Muscle layer of duodenum (tissue), 2 donors: ENCODE measurements at regions not wholly inside any gene's neighbourhood (a gene's known extent, or its start where the extent isn't known, plus 50 kb on each side); places are given as distances from the start of the nearest gene placed in this dataset.

Experiments
- H3K27ac ChIP-seq: one replicate; pipeline ENCODE4 v1.7.0; 2013; ENCODE audit warnings: mild to moderate bottlenecking, low read length
- H3K27me3 ChIP-seq: one replicate; pipeline ENCODE4 v1.7.0; 2013; ENCODE audit warnings: low read depth, mild to moderate bottlenecking, control low read depth, low read length
- H3K36me3 ChIP-seq, 2 donors: one replicate each; pipeline ENCODE4 v1.7.0; 2013; ENCODE audit warnings: low read length in 2 of 2, control low read depth in 1 of 2, mild to moderate bottlenecking in 1 of 2; ENCODE audit not compliant: insufficient read depth in 2 of 2, control insufficient read depth in 1 of 2
- H3K4me1 ChIP-seq, 2 donors: one replicate each; pipeline ENCODE4 v1.7.0; 2013; ENCODE audit warnings: low read length in 2 of 2, mild to moderate bottlenecking in 2 of 2, control low read depth in 1 of 2, moderate library complexity in 1 of 2; ENCODE audit not compliant: insufficient read depth in 2 of 2, control insufficient read depth in 1 of 2
- H3K4me3 ChIP-seq, 2 donors: one replicate each; pipeline ENCODE4 v1.7.0; 2013; ENCODE audit warnings: low read length in 2 of 2, low read depth in 1 of 2, mild to moderate bottlenecking in 1 of 2
- H3K9me3 ChIP-seq, 2 donors: one replicate each; pipeline ENCODE4 v1.7.0; 2013; ENCODE audit warnings: low read length in 2 of 2, control low read depth in 1 of 2, mild to moderate bottlenecking in 1 of 2; ENCODE audit not compliant: control insufficient read depth in 1 of 2
- donor health status: healthy.

DNA sequence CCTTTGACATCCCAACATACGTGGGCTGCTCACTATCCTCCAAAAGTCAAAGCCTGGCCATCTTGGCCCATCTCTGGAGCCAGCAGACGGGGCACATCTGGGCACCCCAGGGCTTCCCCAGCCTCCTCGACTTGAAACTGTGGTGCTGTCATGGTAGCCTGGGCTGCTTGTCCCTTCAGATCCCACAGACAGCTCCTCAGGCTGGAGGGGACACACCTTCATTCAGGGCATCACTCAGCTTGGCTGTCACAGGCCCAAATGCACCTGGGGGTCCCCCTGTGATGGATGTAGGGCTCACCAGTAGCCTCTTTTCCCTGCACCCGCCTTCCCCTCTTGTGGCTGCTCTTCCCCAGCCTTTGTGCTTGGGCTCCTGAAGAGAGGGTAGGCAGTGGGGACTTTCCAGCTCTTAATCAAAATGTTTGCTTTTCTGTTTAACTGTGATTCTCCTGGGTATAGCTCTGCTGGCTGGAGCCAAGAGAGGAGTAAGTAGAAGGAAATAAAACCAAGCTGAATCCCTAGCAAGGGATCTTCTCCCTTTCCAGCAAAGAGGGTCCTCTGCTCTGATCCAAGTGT is 92.3 kb downstream of the GYPC start:
- Histone ChIP-seq H3K36me3 (no peaks in the 10 kb centered on the region), H3K4me1 (no peaks in the 10 kb centered on the region), H3K27ac (no peak overlapping the region), H3K4me3 (no peak overlapping the region), H3K27me3 (no peaks in the 10 kb centered on the region), H3K9me3 (no peaks in the 10 kb centered on the region)

DNA sequence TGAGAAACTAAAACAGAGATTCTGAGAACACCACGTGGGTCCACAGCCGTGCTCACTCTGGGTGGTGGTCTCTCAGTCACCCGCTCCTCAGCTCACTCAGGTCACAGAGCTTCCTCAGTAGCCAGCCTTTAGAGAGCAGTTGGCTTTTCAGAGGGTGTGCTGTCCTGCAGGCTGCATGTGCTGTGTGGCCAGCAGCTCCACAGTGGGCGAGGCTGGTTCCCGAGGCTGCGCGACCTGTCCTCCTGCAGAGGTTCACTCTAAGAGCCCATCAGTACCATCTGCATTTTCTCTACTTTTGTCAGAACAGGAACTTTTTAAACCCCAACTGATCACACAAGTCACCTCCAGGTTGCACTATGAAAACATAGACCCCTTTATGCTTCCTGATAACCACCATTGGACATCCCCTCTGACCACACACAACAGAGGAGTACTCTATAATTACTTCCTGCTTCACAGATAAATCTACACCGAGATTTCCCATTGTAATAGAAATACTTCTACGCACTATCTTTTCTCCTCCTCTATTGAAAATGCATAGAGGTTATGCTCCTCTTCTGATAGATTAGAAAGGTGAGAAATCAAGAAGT is 93.1 kb downstream of the GYPC start:
- Histone ChIP-seq H3K27me3 (no peaks in the 10 kb centered on the region), H3K9me3 (no peaks in the 10 kb centered on the region), H3K36me3 (no peaks in the 10 kb centered on the region), H3K4me3 (no peak overlapping the region), H3K27ac (no peak overlapping the region), H3K4me1 (no peaks in the 10 kb centered on the region)

DNA sequence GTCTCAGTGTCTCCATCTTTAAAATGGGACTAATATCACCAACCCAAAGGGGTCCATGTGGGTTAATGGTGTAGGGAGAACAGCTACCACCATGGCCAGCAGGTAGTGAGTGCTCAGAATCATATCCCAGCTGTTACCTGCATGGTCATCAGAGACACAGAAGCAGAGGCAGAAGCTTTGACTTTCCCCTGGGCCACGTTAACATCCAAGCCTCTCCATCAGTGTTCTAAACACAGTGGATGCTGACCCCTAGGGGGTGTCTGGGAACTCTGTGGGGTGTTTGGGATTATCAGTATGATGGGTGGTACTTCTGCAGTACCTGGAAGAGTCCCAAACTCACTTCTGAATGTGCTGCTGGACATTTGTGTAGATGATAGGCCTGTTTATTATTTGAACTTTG is 93.6 kb downstream of the GYPC start:
- Histone ChIP-seq H3K4me3 (no peak overlapping the region), H3K4me1 (no peaks in the 10 kb centered on the region), H3K27me3 (no peaks in the 10 kb centered on the region), H3K27ac (no peak overlapping the region), H3K9me3 (no peaks in the 10 kb centered on the region), H3K36me3 (no peaks in the 10 kb centered on the region)

DNA sequence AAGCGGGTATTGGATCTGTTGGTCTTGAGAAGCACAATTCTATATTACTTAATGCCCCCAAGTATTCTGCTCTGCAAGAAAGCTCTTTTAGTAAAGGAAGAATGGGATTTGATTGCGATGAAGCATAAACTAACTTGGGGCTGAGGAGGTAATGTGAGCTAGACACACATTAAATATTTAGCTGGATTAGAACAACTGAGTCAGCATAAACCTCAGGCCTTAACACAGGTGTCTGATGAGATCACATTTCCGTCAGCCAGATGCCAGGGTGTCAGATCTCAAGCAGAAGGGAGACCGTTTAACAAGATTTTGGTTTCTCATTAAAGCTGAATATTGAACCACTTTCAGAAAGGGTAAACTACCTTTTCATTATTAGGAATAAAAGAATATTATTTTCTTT is 94.5 kb downstream of the GYPC start:
- no peaks in the 10 kb centered on the region for H3K9me3 ChIP-seq
- no peaks in the 10 kb centered on the region for H3K27me3 ChIP-seq
- no peak overlapping the region for H3K27ac ChIP-seq
- no peaks in the 10 kb centered on the region for H3K36me3 ChIP-seq
- H3K4me3 ChIP-seq: no peak overlapping the region
- H3K4me1 ChIP-seq: no peaks in the 10 kb centered on the region

DNA sequence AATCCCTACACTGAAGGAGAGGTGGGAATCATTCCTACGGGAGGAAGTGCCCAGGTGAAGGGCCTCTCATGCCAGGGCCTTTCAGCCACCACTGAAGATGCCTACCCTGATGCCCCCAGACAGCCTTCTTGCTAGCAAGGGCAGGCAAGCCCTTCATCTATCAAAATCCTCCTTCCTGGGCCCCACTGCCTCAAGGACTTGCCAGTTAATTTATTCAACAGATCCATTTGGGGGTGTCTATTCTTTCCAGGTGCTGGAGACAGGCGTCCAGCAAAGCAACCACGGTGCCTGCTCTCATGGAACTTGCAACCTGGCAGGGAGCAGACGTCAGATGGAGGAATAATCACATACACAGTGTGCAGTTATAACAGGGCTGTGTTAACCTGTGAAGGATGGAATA is 95.5 kb downstream of the GYPC start:
- Histone ChIP-seq H3K4me3 (no peak overlapping the region), H3K27ac (no peak overlapping the region), H3K27me3 (no peaks in the 10 kb centered on the region), H3K4me1 (no peaks in the 10 kb centered on the region), H3K36me3 (no peaks in the 10 kb centered on the region), H3K9me3 (peaks cover 0 to 5% of the 10 kb centered on the region in 2 donors)

DNA sequence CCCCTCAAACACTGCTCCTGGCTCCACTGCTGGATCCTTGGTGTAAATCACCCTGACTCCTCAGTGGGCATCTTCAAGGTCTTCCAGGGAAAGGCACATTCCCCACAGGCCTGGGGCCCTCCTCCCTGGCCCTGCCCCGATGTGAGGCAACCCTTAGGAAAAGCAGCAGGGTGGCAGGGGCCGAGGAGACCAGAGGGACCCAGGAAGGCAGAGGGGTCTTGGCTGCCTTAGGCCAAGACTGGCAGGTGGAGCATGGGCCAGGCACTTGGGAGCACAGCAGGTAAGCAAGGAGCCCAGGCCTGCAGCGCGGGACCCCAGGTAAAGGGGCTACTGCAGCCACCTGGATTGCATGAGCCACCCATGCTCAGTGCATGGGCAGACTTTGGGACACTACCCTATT is 96.9 kb downstream of the GYPC start:
- H3K27ac ChIP-seq: no peak overlapping the region
- H3K9me3 ChIP-seq: peaks cover 0 to 5% of the 10 kb centered on the region in 2 donors
- H3K4me3 ChIP-seq: no peak overlapping the region
- H3K27me3 ChIP-seq: no peaks in the 10 kb centered on the region
- no peaks in the 10 kb centered on the region for H3K4me1 ChIP-seq
- no peaks in the 10 kb centered on the region for H3K36me3 ChIP-seq

DNA sequence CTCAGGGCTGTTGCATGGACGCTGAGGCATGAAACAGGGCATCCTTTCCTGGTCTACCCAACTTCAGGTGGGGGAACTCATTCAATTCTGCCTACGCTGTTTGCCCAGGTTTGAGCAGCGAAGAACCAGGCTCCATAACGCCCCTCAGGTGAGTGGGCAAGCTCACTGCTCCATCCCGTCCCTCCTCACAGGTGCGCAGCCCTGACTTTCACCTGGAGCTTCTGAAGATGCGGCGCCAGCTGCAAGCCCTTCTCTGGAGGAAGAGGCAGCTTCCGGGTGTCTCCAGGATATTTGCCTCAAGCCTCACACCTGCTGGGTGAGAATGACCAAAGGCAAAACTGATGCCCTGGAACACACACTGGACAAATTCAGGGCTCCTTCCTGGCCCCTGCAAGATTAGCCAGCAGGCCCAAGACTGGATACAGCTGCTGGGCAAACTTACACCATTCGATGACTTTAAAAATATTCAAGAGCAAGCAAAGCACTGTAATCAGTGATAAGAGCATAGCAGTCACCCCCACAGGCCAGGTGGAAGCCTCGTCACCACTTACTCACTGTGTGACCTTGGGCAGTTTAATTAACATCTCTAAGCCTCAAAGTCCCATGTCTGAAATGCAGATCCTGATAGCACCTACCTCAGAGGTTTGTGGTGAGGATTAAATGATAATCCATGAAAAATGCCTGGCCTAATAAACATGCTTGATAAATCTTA is 97.7 kb downstream of the GYPC start:
- H3K27ac ChIP-seq: no peak overlapping the region
- no peaks in the 10 kb centered on the region for H3K36me3 ChIP-seq
- H3K4me3 ChIP-seq: no peak overlapping the region
- H3K27me3 ChIP-seq: no peaks in the 10 kb centered on the region
- peaks cover 0 to 5% of the 10 kb centered on the region in 2 donors for H3K9me3 ChIP-seq
- no peaks in the 10 kb centered on the region for H3K4me1 ChIP-seq

DNA sequence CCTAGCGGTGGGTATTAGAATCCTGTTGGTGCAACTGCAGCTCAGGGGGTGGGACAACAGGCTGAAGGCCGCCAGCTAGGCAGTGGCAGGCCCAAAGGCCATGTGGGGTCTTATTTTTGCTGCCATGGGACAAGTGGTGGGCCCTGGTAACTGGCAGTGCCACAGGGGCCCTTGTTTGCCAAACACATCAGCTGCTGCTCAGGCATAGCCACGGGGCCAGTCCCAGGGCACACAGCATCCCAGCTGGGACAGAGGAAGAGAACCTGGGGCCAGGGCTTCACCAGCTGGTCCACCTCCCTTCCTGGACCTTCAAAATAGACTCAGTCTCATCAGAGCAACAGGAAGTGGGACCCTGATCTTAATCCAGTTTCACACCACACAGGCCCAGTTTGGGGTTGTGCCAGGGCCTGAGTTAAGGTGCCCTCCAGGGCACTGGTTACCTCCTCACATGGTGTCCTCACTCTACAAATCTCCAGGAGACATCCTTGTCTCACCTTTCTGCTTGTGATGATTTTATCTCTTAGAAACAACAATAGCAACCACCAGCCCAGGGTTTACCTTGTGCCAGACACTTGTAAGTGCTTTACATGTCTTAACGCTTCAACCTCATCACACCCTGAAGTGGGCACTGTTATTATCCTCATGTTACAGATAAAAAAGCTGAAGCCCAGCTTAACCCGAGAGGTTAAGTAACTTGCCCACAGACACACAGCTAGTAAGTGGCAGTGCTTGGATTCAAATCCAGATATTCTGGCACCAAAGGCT is 98.5 kb downstream of the GYPC start:
- Histone ChIP-seq H3K27me3 (no peaks in the 10 kb centered on the region), H3K36me3 (no peaks in the 10 kb centered on the region), H3K4me1 (no peaks in the 10 kb centered on the region), H3K9me3 (peaks cover 0 to 5% of the 10 kb centered on the region in 2 donors), H3K27ac (no peak overlapping the region), H3K4me3 (no peak overlapping the region)

DNA sequence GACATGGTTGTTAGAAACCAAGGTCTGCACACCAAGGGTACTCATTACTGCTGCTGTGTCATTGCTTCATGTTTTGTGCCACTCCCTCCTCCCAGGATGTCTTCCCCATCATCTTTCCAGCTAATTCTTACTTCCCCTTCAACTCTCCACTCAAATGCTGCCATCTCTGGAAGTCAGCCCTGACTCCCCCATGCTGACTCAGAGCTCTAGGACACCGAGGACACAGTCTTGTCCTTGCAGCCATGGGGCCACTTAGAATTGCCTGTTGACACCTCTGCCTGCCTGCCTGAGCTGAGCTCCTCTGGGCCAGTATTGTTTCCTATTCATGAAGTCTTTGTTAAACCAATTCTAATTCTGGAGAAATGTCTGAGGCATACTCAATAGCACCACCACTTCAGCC is 100.2 kb downstream of the GYPC start:
- Histone ChIP-seq H3K4me3 (no peak overlapping the region), H3K4me1 (no peaks in the 10 kb centered on the region), H3K27ac (no peak overlapping the region), H3K9me3 (peaks cover 0 to 5% of the 10 kb centered on the region in 2 donors), H3K27me3 (no peaks in the 10 kb centered on the region), H3K36me3 (no peaks in the 10 kb centered on the region)

DNA sequence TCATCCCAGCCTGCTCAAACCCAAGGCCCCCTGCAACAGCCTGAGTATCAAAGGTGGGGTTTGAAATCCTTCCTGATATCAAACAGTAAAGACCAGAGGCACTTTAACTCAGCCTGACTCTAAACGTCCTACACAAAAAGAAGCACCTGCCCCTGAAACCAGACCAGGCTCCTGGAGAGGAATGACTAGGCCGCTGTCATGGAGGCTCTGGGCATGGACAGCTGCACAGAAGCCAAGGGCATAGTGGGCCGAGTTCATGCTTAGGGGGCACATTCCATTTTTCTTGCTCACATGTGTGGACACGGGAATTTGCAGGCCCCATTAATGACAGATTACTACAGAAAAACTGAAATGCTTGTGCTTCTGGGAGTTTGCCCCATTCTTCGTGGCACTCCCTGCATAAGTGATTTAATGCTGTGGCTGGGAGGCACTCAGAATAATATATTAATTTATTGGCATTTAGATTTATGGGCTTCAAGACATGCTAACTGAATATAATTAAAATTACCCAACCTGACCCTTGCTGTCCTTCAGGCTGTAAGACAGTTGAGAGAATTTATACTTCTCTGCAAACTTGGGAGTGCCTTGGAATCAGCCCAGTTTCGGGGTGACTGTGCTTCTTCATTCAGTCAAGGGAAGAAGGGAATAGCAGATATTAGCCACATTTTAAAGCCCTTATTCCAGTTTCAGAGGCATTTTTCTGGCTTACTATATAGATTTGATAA is 105.5 kb downstream of the GYPC start:
- Histone ChIP-seq H3K4me1 (no peaks in the 10 kb centered on the region), H3K27ac (no peak overlapping the region), H3K4me3 (no peak overlapping the region), H3K36me3 (no peaks in the 10 kb centered on the region), H3K27me3 (no peaks in the 10 kb centered on the region), H3K9me3 (peaks cover 0 to under 1% of the 10 kb centered on the region in 2 donors)
